ENCODE measurements at regions not wholly inside any gene's neighbourhood (a gene's known extent, or its start where the extent isn't known, plus 50 kb on each side); places are given as distances from the start of the nearest gene placed in this dataset.

GRCh38 chr3:194007592-194008337 is 128.2 kb upstream of the HES1 start:
- TF ChIP-seq, protein P1, sequence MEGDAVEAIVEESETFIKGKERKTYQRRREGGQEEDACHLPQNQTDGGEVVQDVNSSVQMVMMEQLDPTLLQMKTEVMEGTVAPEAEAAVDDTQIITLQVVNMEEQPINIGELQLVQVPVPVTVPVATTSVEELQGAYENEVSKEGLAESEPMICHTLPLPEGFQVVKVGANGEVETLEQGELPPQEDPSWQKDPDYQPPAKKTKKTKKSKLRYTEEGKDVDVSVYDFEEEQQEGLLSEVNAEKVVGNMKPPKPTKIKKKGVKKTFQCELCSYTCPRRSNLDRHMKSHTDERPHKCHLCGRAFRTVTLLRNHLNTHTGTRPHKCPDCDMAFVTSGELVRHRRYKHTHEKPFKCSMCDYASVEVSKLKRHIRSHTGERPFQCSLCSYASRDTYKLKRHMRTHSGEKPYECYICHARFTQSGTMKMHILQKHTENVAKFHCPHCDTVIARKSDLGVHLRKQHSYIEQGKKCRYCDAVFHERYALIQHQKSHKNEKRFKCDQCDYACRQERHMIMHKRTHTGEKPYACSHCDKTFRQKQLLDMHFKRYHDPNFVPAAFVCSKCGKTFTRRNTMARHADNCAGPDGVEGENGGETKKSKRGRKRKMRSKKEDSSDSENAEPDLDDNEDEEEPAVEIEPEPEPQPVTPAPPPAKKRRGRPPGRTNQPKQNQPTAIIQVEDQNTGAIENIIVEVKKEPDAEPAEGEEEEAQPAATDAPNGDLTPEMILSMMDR (IDR thresholded peaks at IDR 0.05): no peak
- TF ChIP-seq POLR2A (IDR thresholded peaks at IDR 0.05): no peak
